ENCODE measurements at regions not wholly inside any gene's neighbourhood (a gene's known extent, or its start where the extent isn't known, plus 50 kb on each side); places are given as distances from the start of the nearest gene placed in this dataset.
"Not testable (repeated sequence)": the region's sequence is repeated elsewhere in the genome, so short reads cannot be mapped to it uniquely, and the experiment has no call there.

- Histone ChIP-seq H3K4me3 (ENCODE audit: insufficient read depth, low read depth, low read length) (no peak overlapping the region), H3K27me3 (ENCODE audit: control insufficient read depth, insufficient read depth, low read length) (no peaks in the 10 kb centered on the region), H3K36me3 (replicated peaks; ENCODE audit: control insufficient read depth, insufficient read depth, low read length) (no peaks in the 10 kb centered on the region)
- peak; percentile 54 for DNase-seq
These were observed 79.2 kb upstream of the SPRY4 start for GRCh38 chr5:142404046-142404477.

- H3K36me3 ChIP-seq (replicated peaks; ENCODE audit: control insufficient read depth, insufficient read depth, low read length), result no peaks in the 10 kb centered on the region
- no peaks in the 10 kb centered on the region for H3K27me3 ChIP-seq (ENCODE audit: control insufficient read depth, insufficient read depth, low read length)
- no peak overlapping the region for H3K4me3 ChIP-seq (ENCODE audit: insufficient read depth, low read depth, low read length)
- no peak for DNase-seq
These were observed 78.8 kb upstream of the SPRY4 start for GRCh38 chr5:142403583-142403982.

- Histone ChIP-seq H3K36me3 (replicated peaks; ENCODE audit: control insufficient read depth, insufficient read depth, low read length) (no peaks in the 10 kb centered on the region), H3K4me3 (ENCODE audit: insufficient read depth, low read depth, low read length) (no peak overlapping the region), H3K27me3 (ENCODE audit: control insufficient read depth, insufficient read depth, low read length) (no peaks in the 10 kb centered on the region)
- no peak for DNase-seq
These were observed 78.0 kb upstream of the SPRY4 start for GRCh38 chr5:142402752-142403318.

- no peak overlapping the region for H3K4me3 ChIP-seq (ENCODE audit: insufficient read depth, low read depth, low read length)
- no peaks in the 10 kb centered on the region for H3K27me3 ChIP-seq (ENCODE audit: control insufficient read depth, insufficient read depth, low read length)
- DNase-seq, result no peak
- no peaks in the 10 kb centered on the region for H3K36me3 ChIP-seq (replicated peaks; ENCODE audit: control insufficient read depth, insufficient read depth, low read length)
These were observed 75.6 kb upstream of the SPRY4 start for GRCh38 chr5:142400415-142400814.

- H3K36me3 ChIP-seq (replicated peaks; ENCODE audit: control insufficient read depth, insufficient read depth, low read length), result no peaks in the 10 kb centered on the region
- no peak for DNase-seq
These were observed 75.1 kb upstream of the SPRY4 start for GRCh38 chr5:142399891-142400290.

GRCh38 chr5:142398730-142399055, 73.9 kb upstream of the SPRY4 start:
- no peak for DNase-seq
- H3K36me3 ChIP-seq (replicated peaks; ENCODE audit: control insufficient read depth, insufficient read depth, low read length), result no peaks in the 10 kb centered on the region
- H3K27me3 ChIP-seq (ENCODE audit: control insufficient read depth, insufficient read depth, low read length), result no peaks in the 10 kb centered on the region
- H3K4me3 ChIP-seq (ENCODE audit: insufficient read depth, low read depth, low read length), result no peak overlapping the region

More at GRCh38 chr5:142399891-142400290, 75.1 kb upstream of the SPRY4 start:
- Histone ChIP-seq H3K27me3 (ENCODE audit: control insufficient read depth, insufficient read depth, low read length) (no peaks in the 10 kb centered on the region), H3K4me3 (ENCODE audit: insufficient read depth, low read depth, low read length) (no peak overlapping the region)

- H3K36me3 ChIP-seq (replicated peaks; ENCODE audit: control insufficient read depth, insufficient read depth, low read length); DNase-seq; H3K4me3 ChIP-seq (ENCODE audit: insufficient read depth, low read depth, low read length); H3K27me3 ChIP-seq (ENCODE audit: control insufficient read depth, insufficient read depth, low read length): not testable (repeated sequence)
These were observed 73.3 kb upstream of the SPRY4 start for GRCh38 chr5:142398011-142398729.

GRCh38 chr5:142397178-142397577, 72.4 kb upstream of the SPRY4 start:
- no peak for DNase-seq
- H3K4me3 ChIP-seq (ENCODE audit: insufficient read depth, low read depth, low read length), result no peak overlapping the region
- no peaks in the 10 kb centered on the region for H3K36me3 ChIP-seq (replicated peaks; ENCODE audit: control insufficient read depth, insufficient read depth, low read length)

GRCh38 chr5:142396436-142397038, 71.7 kb upstream of the SPRY4 start:
- DNase-seq, result no peak
- Histone ChIP-seq H3K36me3 (replicated peaks; ENCODE audit: control insufficient read depth, insufficient read depth, low read length) (no peaks in the 10 kb centered on the region), H3K4me3 (ENCODE audit: insufficient read depth, low read depth, low read length) (no peak overlapping the region), H3K27me3 (ENCODE audit: control insufficient read depth, insufficient read depth, low read length) (no peaks in the 10 kb centered on the region)

More at GRCh38 chr5:142397178-142397577, 72.4 kb upstream of the SPRY4 start:
- no peaks in the 10 kb centered on the region for H3K27me3 ChIP-seq (ENCODE audit: control insufficient read depth, insufficient read depth, low read length)

GRCh38 chr5:142395334-142395733, 70.5 kb upstream of the SPRY4 start:
- Histone ChIP-seq H3K36me3 (replicated peaks; ENCODE audit: control insufficient read depth, insufficient read depth, low read length) (no peaks in the 10 kb centered on the region), H3K4me3 (ENCODE audit: insufficient read depth, low read depth, low read length) (no peak overlapping the region), H3K27me3 (ENCODE audit: control insufficient read depth, insufficient read depth, low read length) (no peaks in the 10 kb centered on the region)
- DNase-seq, result no peak

GRCh38 chr5:142391058-142391845, 66.4 kb upstream of the SPRY4 start:
- Histone ChIP-seq H3K4me3 (ENCODE audit: insufficient read depth, low read depth, low read length) (no peak overlapping the region), H3K27me3 (ENCODE audit: control insufficient read depth, insufficient read depth, low read length) (no peaks in the 10 kb centered on the region), H3K36me3 (replicated peaks; ENCODE audit: control insufficient read depth, insufficient read depth, low read length) (no peaks in the 10 kb centered on the region)
- no peak for DNase-seq

GRCh38 chr5:142390334-142390733, 65.5 kb upstream of the SPRY4 start:
- no peak for DNase-seq
- Histone ChIP-seq H3K27me3 (ENCODE audit: control insufficient read depth, insufficient read depth, low read length) (no peaks in the 10 kb centered on the region), H3K4me3 (ENCODE audit: insufficient read depth, low read depth, low read length) (no peak overlapping the region), H3K36me3 (replicated peaks; ENCODE audit: control insufficient read depth, insufficient read depth, low read length) (no peaks in the 10 kb centered on the region)

GRCh38 chr5:142388696-142389095, 63.9 kb upstream of the SPRY4 start:
- Histone ChIP-seq H3K27me3 (ENCODE audit: control insufficient read depth, insufficient read depth, low read length) (no peaks in the 10 kb centered on the region), H3K36me3 (replicated peaks; ENCODE audit: control insufficient read depth, insufficient read depth, low read length) (no peaks in the 10 kb centered on the region), H3K4me3 (ENCODE audit: insufficient read depth, low read depth, low read length) (no peak overlapping the region)
- no peak for DNase-seq

- no peaks in the 10 kb centered on the region for H3K27me3 ChIP-seq (ENCODE audit: control insufficient read depth, insufficient read depth, low read length)
- DNase-seq, result no peak
- H3K36me3 ChIP-seq (replicated peaks; ENCODE audit: control insufficient read depth, insufficient read depth, low read length), result no peaks in the 10 kb centered on the region
- no peak overlapping the region for H3K4me3 ChIP-seq (ENCODE audit: insufficient read depth, low read depth, low read length)
These were observed 62.3 kb upstream of the SPRY4 start for GRCh38 chr5:142387024-142387682.

Measured in H7 (cell line).